Astrocyte of the spinal cord (primary cell): ENCODE measurements at regions not wholly inside any gene's neighbourhood (a gene's known extent, or its start where the extent isn't known, plus 50 kb on each side); places are given as distances from the start of the nearest gene placed in this dataset.
"Not testable (repeated sequence)": the region's sequence is repeated elsewhere in the genome, so short reads cannot be mapped to it uniquely, and the experiment has no call there.

Source experiments
- DNase-seq: peaks from one replicate; pipeline ENCODE4 v3.0.0; 2011; ENCODE audit warnings: low read depth, low spot score
- H3K4me3 ChIP-seq: 2 replicates; pipeline ENCODE4 v1.5.1; 2011; ENCODE audit warnings: low read depth, mild to moderate bottlenecking, low read length, moderate library complexity
- CTCF ChIP-seq: IDR thresholded peaks from 2 replicates; pipeline ENCODE4 v1.5.1; 2012; ENCODE audit warnings: low read depth, mild to moderate bottlenecking, low read length, inconsistent platforms
- in situ Hi-C: cut with HindIII; loops from 2 replicates; pipeline ENCODE4 v1.10.0; 2017; ENCODE audit warnings: low sequenced_read_pairs

- H3K4me3 ChIP-seq: no peak overlapping the region
- no peak for DNase-seq
- in situ Hi-C loops: no loop called here
- TF ChIP-seq CTCF: no peak
Measured at GRCh38 chr6:84967965-84968364, 203.6 kb upstream of the TBX18 start.

- in situ Hi-C loops: no loop called here
- peak; percentile 48 for DNase-seq
- peak; percentile 57 for TF ChIP-seq CTCF
- H3K4me3 ChIP-seq: no peak overlapping the region
Measured at GRCh38 chr6:84967389-84967788, 203.0 kb upstream of the TBX18 start.

- H3K4me3 ChIP-seq: no peak overlapping the region
- TF ChIP-seq CTCF: no peak
- in situ Hi-C loops: no loop called here
- peak; percentile 21 for DNase-seq
Measured at GRCh38 chr6:84953111-84953755, 188.8 kb upstream of the TBX18 start.

- H3K4me3 ChIP-seq, DNase-seq, in situ Hi-C loops: not testable (repeated sequence)
Measured at GRCh38 chr6:84944926-84945325, 180.5 kb upstream of the TBX18 start.

GRCh38 chr6:84943905-84944304 is 179.5 kb upstream of the TBX18 start:
- in situ Hi-C loops: no loop called here
- H3K4me3 ChIP-seq: no peak overlapping the region
- no peak for DNase-seq
- no peak for TF ChIP-seq CTCF

- DNase-seq, H3K4me3 ChIP-seq, in situ Hi-C loops: not testable (repeated sequence)
Measured at GRCh38 chr6:84941609-84942008, 177.2 kb upstream of the TBX18 start.

GRCh38 chr6:84929212-84929611 is 164.8 kb upstream of the TBX18 start:
- TF ChIP-seq CTCF: no peak
- in situ Hi-C loops: no loop called here
- DNase-seq: no peak
- no peak overlapping the region for H3K4me3 ChIP-seq

- no peak for DNase-seq
- in situ Hi-C loops: no loop called here
- no peak for TF ChIP-seq CTCF
- no peak overlapping the region for H3K4me3 ChIP-seq
Measured at GRCh38 chr6:84927551-84927950, 163.2 kb upstream of the TBX18 start.
